Rectal smooth muscle tissue (tissue), 1 donor: ENCODE measurements at regions not wholly inside any gene's neighbourhood (a gene's known extent, or its start where the extent isn't known, plus 50 kb on each side); places are given as distances from the start of the nearest gene placed in this dataset.

Source experiments
- H3K27ac ChIP-seq: one replicate; pipeline ENCODE4 v1.7.0; 2013; ENCODE audit warnings: low read depth, low read length, inconsistent platforms
- H3K27me3 ChIP-seq: one replicate; pipeline ENCODE4 v1.7.0; 2013; ENCODE audit warnings: low read length; ENCODE audit not compliant: control insufficient read depth, insufficient read depth
- H3K36me3 ChIP-seq: one replicate; pipeline ENCODE4 v1.7.0; 2013; ENCODE audit warnings: low read length; ENCODE audit not compliant: control insufficient read depth, insufficient read depth
- H3K4me1 ChIP-seq: one replicate; pipeline ENCODE4 v1.7.0; 2013; ENCODE audit warnings: low read length; ENCODE audit not compliant: control insufficient read depth, insufficient read depth
- H3K4me3 ChIP-seq: one replicate; pipeline ENCODE4 v1.7.0; 2013; ENCODE audit warnings: low read length
- H3K9ac ChIP-seq: one replicate; pipeline ENCODE4 v1.7.0; 2013; ENCODE audit warnings: low read length

- Histone ChIP-seq H3K27ac (no peak overlapping the region), H3K9ac (no peak overlapping the region), H3K4me3 (no peak overlapping the region), H3K27me3 (no peaks in the 10 kb centered on the region), H3K36me3 (no peaks in the 10 kb centered on the region), H3K4me1 (no peaks in the 10 kb centered on the region)
Measured at GRCh38 chr3:182111967-182112366, 400.2 kb downstream of the SOX2 start.

GRCh38 chr3:182115328-182116015 lies 403.7 kb downstream of the SOX2 start:
- Histone ChIP-seq H3K4me3 (no peak overlapping the region), H3K4me1 (no peaks in the 10 kb centered on the region), H3K36me3 (no peaks in the 10 kb centered on the region), H3K9ac (no peak overlapping the region), H3K27ac (no peak overlapping the region), H3K27me3 (no peaks in the 10 kb centered on the region)

GRCh38 chr3:182116386-182116785 lies 404.7 kb downstream of the SOX2 start:
- Histone ChIP-seq H3K27ac (no peak overlapping the region), H3K9ac (no peak overlapping the region), H3K4me1 (no peaks in the 10 kb centered on the region), H3K27me3 (no peaks in the 10 kb centered on the region), H3K36me3 (no peaks in the 10 kb centered on the region), H3K4me3 (no peak overlapping the region)

- no peak overlapping the region for H3K4me3 ChIP-seq
- H3K27me3 ChIP-seq, result no peaks in the 10 kb centered on the region
- H3K9ac ChIP-seq, result no peak overlapping the region
- H3K36me3 ChIP-seq, result no peaks in the 10 kb centered on the region
- no peak overlapping the region for H3K27ac ChIP-seq
- H3K4me1 ChIP-seq, result no peaks in the 10 kb centered on the region
Measured at GRCh38 chr3:182117131-182117530, 405.4 kb downstream of the SOX2 start.

GRCh38 chr3:182117583-182117982 lies 405.9 kb downstream of the SOX2 start:
- Histone ChIP-seq H3K36me3 (no peaks in the 10 kb centered on the region), H3K27ac (no peak overlapping the region), H3K4me1 (no peaks in the 10 kb centered on the region), H3K4me3 (no peak overlapping the region), H3K27me3 (no peaks in the 10 kb centered on the region), H3K9ac (no peak overlapping the region)

- H3K4me1 ChIP-seq, result no peaks in the 10 kb centered on the region
Measured at GRCh38 chr3:182118066-182118465, 406.3 kb downstream of the SOX2 start.

GRCh38 chr3:182121401-182121800 lies 409.7 kb downstream of the SOX2 start:
- Histone ChIP-seq H3K4me3 (no peak overlapping the region), H3K9ac (no peak overlapping the region), H3K36me3 (no peaks in the 10 kb centered on the region), H3K27me3 (no peaks in the 10 kb centered on the region), H3K27ac (no peak overlapping the region), H3K4me1 (no peaks in the 10 kb centered on the region)

More at GRCh38 chr3:182118066-182118465, 406.3 kb downstream of the SOX2 start:
- Histone ChIP-seq H3K36me3 (no peaks in the 10 kb centered on the region), H3K27me3 (no peaks in the 10 kb centered on the region), H3K9ac (no peak overlapping the region), H3K4me3 (no peak overlapping the region), H3K27ac (no peak overlapping the region)

GRCh38 chr3:182122779-182123178 lies 411.1 kb downstream of the SOX2 start:
- Histone ChIP-seq H3K4me3 (no peak overlapping the region), H3K4me1 (no peaks in the 10 kb centered on the region), H3K36me3 (no peaks in the 10 kb centered on the region)

GRCh38 chr3:182124187-182124586 lies 412.5 kb downstream of the SOX2 start:
- no peaks in the 10 kb centered on the region for H3K4me1 ChIP-seq
- no peak overlapping the region for H3K27ac ChIP-seq
- H3K4me3 ChIP-seq, result no peak overlapping the region
- H3K36me3 ChIP-seq, result no peaks in the 10 kb centered on the region
- H3K27me3 ChIP-seq, result no peaks in the 10 kb centered on the region
- no peak overlapping the region for H3K9ac ChIP-seq

More at GRCh38 chr3:182122779-182123178, 411.1 kb downstream of the SOX2 start:
- H3K27me3 ChIP-seq, result no peaks in the 10 kb centered on the region
- no peak overlapping the region for H3K9ac ChIP-seq
- H3K27ac ChIP-seq, result no peak overlapping the region

- H3K4me3 ChIP-seq, result no peak overlapping the region
- H3K27ac ChIP-seq, result no peak overlapping the region
- no peak overlapping the region for H3K9ac ChIP-seq
Measured at GRCh38 chr3:182124716-182125115, 413.0 kb downstream of the SOX2 start.

GRCh38 chr3:182129740-182130139 lies 418.0 kb downstream of the SOX2 start:
- Histone ChIP-seq H3K4me1 (no peaks in the 10 kb centered on the region), H3K27ac (no peak overlapping the region), H3K9ac (no peak overlapping the region), H3K36me3 (no peaks in the 10 kb centered on the region), H3K4me3 (no peak overlapping the region), H3K27me3 (no peaks in the 10 kb centered on the region)

More at GRCh38 chr3:182124716-182125115, 413.0 kb downstream of the SOX2 start:
- Histone ChIP-seq H3K36me3 (no peaks in the 10 kb centered on the region), H3K4me1 (no peaks in the 10 kb centered on the region), H3K27me3 (no peaks in the 10 kb centered on the region)

GRCh38 chr3:182133752-182134151 lies 422.0 kb downstream of the SOX2 start:
- no peaks in the 10 kb centered on the region for H3K4me1 ChIP-seq
- H3K36me3 ChIP-seq, result no peaks in the 10 kb centered on the region
- H3K27ac ChIP-seq, result no peak overlapping the region
- no peak overlapping the region for H3K9ac ChIP-seq
- H3K4me3 ChIP-seq, result no peak overlapping the region
- no peaks in the 10 kb centered on the region for H3K27me3 ChIP-seq

- no peaks in the 10 kb centered on the region for H3K4me1 ChIP-seq
- no peaks in the 10 kb centered on the region for H3K27me3 ChIP-seq
- no peak overlapping the region for H3K9ac ChIP-seq
- H3K27ac ChIP-seq, result no peak overlapping the region
- H3K4me3 ChIP-seq, result no peak overlapping the region
- H3K36me3 ChIP-seq, result no peaks in the 10 kb centered on the region
Measured at GRCh38 chr3:182135056-182135455, 423.3 kb downstream of the SOX2 start.
